ENCODE measurements at regions not wholly inside any gene's neighbourhood (a gene's known extent, or its start where the extent isn't known, plus 50 kb on each side); places are given as distances from the start of the nearest gene placed in this dataset.
"Not testable (repeated sequence)": the region's sequence is repeated elsewhere in the genome, so short reads cannot be mapped to it uniquely, and the experiment has no call there.

DNA sequence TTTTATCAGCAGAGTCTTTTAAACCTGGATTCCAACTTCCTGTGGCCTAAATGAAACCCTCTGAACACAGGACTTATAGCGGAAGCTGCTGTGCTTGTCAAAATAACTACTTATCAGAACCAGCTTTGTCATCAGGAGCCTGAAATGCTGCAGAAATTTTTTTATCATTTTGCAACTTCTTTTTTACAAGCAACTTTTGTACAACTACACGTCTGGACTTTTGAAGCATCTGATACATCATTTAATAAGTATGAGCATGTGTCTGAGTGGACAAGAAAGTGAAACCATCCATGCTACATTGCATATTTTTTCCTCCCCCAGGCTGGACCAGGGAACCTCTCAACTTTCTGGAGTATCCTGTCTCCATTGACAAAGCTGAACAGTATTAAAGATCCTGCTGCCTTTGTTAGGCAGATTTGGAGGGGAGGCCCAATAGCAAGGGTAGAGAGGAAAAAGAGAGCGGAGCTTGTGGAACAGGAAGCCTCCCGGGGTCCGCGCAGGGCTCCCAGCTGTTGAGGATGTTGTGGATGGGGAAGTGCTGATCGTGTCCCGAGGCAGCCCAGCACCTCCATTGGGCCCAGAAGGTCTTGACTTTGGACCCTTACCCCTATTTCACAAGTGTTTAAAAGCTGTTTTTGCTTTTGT lies 196.6 kb downstream of the MSX2 start:
- no peaks in the 10 kb centered on the region for H3K4me1 ChIP-seq
- no peaks in the 10 kb centered on the region for H3K27me3 ChIP-seq
- no peak overlapping the region for H3K27ac ChIP-seq
- H3K4me3 ChIP-seq: no peak overlapping the region
- no peak for DNase-seq (ENCODE audit: extremely low spot score in 2 of 2)
- no peak for TF ChIP-seq POLR2A (IDR thresholded peaks at IDR 0.05)
- TF ChIP-seq POLR2AphosphoS5 (IDR thresholded peaks at IDR 0.05; ENCODE audit: insufficient read depth in 1 of 2, low read depth in 1 of 2): no peak
- TF ChIP-seq, protein P1, sequence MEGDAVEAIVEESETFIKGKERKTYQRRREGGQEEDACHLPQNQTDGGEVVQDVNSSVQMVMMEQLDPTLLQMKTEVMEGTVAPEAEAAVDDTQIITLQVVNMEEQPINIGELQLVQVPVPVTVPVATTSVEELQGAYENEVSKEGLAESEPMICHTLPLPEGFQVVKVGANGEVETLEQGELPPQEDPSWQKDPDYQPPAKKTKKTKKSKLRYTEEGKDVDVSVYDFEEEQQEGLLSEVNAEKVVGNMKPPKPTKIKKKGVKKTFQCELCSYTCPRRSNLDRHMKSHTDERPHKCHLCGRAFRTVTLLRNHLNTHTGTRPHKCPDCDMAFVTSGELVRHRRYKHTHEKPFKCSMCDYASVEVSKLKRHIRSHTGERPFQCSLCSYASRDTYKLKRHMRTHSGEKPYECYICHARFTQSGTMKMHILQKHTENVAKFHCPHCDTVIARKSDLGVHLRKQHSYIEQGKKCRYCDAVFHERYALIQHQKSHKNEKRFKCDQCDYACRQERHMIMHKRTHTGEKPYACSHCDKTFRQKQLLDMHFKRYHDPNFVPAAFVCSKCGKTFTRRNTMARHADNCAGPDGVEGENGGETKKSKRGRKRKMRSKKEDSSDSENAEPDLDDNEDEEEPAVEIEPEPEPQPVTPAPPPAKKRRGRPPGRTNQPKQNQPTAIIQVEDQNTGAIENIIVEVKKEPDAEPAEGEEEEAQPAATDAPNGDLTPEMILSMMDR (IDR thresholded peaks at IDR 0.05): no peak
- intact Hi-C loops (cut with DNase I): no loop called here
- H3K9me3 ChIP-seq: no peaks in the 10 kb centered on the region
- no peaks in the 10 kb centered on the region for H3K36me3 ChIP-seq

DNA sequence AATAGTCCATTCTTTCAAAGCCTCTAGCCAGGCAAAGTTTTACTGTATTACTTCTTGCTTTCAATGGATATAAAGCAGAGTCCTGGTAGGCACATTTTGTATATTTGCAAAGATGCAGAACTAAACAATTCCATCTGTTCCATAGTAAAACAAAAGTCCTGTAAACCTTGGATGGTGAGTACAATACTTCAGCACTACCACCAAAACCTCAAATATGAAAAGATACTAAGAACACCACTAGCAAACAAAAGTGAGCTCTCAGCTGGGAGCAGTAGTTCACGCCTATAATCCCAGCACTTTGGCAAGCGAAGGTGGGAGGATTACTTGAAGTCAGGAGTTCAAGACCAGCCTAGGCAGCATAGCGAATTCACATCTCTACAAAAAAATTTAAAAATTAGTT lies 195.0 kb downstream of the MSX2 start:
- Histone ChIP-seq H3K36me3 (no peaks in the 10 kb centered on the region), H3K27me3 (no peaks in the 10 kb centered on the region), H3K9me3 (no peaks in the 10 kb centered on the region), H3K27ac (no peak overlapping the region), H3K4me3 (no peak overlapping the region), H3K4me1 (no peaks in the 10 kb centered on the region)
- intact Hi-C loops (cut with DNase I): no loop called here
- DNase-seq (ENCODE audit: extremely low spot score in 2 of 2): no peak
- TF ChIP-seq, protein P1 (IDR thresholded peaks at IDR 0.05): no peak
- TF ChIP-seq POLR2AphosphoS5 (IDR thresholded peaks at IDR 0.05; ENCODE audit: insufficient read depth in 1 of 2, low read depth in 1 of 2) (no peak), POLR2A (IDR thresholded peaks at IDR 0.05) (no peak)

DNA sequence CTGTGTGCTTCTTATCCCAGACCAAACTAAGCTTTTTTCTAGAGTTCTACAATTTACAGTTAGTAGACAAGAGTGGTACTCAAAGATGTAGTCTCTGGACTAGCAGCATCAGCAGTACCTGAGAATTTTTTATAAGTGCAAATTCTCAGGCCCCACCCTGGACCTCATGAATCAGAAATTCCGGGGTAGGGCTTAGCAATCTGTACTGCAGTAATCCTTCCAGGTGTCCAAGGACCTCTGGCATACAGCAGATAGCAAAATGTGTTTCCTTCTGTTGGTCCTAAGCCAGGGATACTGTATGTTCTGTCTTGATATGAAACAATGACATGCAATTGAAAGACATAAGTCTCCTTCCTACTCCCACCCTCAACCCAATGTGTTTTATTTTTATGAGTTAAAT lies 194.3 kb downstream of the MSX2 start:
- Histone ChIP-seq H3K9me3 (no peaks in the 10 kb centered on the region), H3K4me3 (no peak overlapping the region), H3K4me1 (no peaks in the 10 kb centered on the region), H3K27ac (no peak overlapping the region), H3K36me3 (no peaks in the 10 kb centered on the region), H3K27me3 (no peaks in the 10 kb centered on the region)
- DNase-seq (ENCODE audit: extremely low spot score in 2 of 2): no peak
- no peak for TF ChIP-seq POLR2A (IDR thresholded peaks at IDR 0.05)
- no peak for TF ChIP-seq POLR2AphosphoS5 (IDR thresholded peaks at IDR 0.05; ENCODE audit: insufficient read depth in 1 of 2, low read depth in 1 of 2)
- TF ChIP-seq, protein P1 (IDR thresholded peaks at IDR 0.05): no peak
- intact Hi-C loops (cut with DNase I): no loop called here

DNA sequence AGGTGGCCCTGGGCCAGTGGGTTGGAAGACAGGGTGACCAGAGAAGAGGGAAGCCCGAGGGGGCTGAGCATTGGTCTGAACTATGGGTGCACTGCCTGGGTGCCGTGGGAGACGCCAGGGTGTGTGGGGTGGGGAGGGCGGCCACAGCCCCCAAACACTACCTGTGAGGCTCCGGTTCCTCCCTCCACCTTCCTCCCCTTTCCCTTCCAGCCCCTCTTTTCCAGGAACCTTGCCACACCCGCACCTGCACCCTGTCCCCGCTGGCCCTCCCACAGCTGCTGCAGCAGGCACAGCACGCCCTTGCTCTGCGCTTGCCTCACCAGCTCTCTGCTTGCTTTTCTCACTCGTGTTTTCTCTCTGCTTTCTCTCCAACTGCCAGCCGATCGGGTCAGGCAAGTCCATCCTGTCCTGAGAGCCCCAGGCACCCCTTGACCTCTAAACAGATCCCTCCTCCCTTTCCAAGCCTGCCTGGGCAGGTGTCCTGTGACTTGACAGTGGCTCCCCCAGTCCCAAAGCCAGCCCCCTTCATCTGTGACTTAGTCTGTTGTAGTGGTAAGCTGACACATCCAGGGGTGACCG lies 193.7 kb downstream of the MSX2 start:
- H3K27ac ChIP-seq: no peak overlapping the region
- H3K9me3 ChIP-seq: no peaks in the 10 kb centered on the region
- intact Hi-C loops (cut with DNase I): no loop called here
- TF ChIP-seq, protein P1 (IDR thresholded peaks at IDR 0.05): no peak
- TF ChIP-seq POLR2AphosphoS5 (IDR thresholded peaks at IDR 0.05; ENCODE audit: insufficient read depth in 1 of 2, low read depth in 1 of 2) (no peak), POLR2A (IDR thresholded peaks at IDR 0.05) (no peak)
- H3K4me1 ChIP-seq: no peaks in the 10 kb centered on the region
- no peak overlapping the region for H3K4me3 ChIP-seq
- no peak for DNase-seq (ENCODE audit: extremely low spot score in 2 of 2)
- no peaks in the 10 kb centered on the region for H3K36me3 ChIP-seq
- no peaks in the 10 kb centered on the region for H3K27me3 ChIP-seq

DNA sequence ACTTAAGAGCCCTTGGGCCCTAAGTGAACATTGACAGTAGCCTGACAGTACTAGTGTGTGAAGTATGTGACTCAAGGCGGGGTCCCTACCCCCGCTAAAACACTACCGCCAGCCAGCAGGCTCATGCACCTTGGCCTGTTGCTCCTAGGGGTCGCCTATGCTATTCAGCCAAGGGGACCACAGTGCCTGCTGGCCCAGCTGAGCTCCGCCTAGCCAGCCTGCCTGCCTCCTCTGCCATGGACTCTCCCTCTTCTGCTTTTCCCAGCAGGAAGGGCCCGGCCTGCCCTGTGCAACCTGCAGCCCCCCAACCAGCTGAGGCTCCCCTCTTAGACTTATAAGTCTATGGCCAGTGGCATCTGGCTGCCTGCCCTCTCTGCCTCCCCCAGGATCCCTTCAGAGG lies 193.1 kb downstream of the MSX2 start:
- DNase-seq (ENCODE audit: extremely low spot score in 2 of 2); H3K4me1 ChIP-seq; H3K27ac ChIP-seq; H3K9me3 ChIP-seq; H3K36me3 ChIP-seq; H3K27me3 ChIP-seq; intact Hi-C loops (cut with DNase I); H3K4me3 ChIP-seq: not testable (repeated sequence)

DNA sequence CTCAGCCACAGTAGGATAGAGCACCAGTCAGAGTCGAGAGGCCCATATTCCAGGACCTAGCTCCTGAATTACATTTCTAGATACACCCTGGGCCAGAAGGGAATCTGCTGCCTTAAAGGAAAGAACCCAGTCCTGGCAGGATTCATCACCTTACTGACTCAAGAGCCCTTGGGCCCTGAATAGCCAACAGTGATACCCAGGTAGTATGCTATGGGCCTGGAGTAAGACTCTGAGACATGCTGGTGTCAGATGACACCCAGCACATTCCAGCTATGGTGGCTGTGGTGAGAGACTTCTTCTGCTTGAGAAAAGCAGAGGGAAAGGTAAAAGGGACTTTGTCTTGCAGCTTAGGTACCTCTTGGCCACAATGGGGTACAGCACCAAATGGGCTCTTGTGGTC lies 192.5 kb downstream of the MSX2 start:
- H3K9me3 ChIP-seq; H3K4me3 ChIP-seq; H3K36me3 ChIP-seq; intact Hi-C loops (cut with DNase I); H3K27ac ChIP-seq; H3K4me1 ChIP-seq; DNase-seq (ENCODE audit: extremely low spot score in 2 of 2); H3K27me3 ChIP-seq: not testable (repeated sequence)
